CD4-positive, CD25-positive, alpha-beta regulatory T cell (primary cell): ENCODE measurements at regions not wholly inside any gene's neighbourhood (a gene's known extent, or its start where the extent isn't known, plus 50 kb on each side); places are given as distances from the start of the nearest gene placed in this dataset.

Experiments
- ATAC-seq, 2 donors: fragments of 150-1000 bp; cut with Tn5 transposase; one replicate each; pipeline ENCODE4 v1.10.0; 2021; ENCODE audit warnings: low read depth in 2 of 2, moderate number of reproducible peaks in 2 of 2, moderate library complexity in 1 of 2
- DNase-seq, 3 donors: peaks; one replicate each; pipeline versions ENCODE4 v3.0.0 to v3.0.0-alpha.2; 2012 to 2022; ENCODE audit warnings: mixed read lengths in 1 of 3
- H3K27ac ChIP-seq: one replicate; pipeline ENCODE4 v1.7.0; 2013; ENCODE audit warnings: mild to moderate bottlenecking, low read length; ENCODE audit not compliant: insufficient read depth, poor library complexity, severe bottlenecking
- H3K27me3 ChIP-seq: one replicate; pipeline ENCODE4 v1.7.0; 2013; ENCODE audit warnings: low read length; ENCODE audit not compliant: control insufficient read depth, insufficient read depth
- H3K36me3 ChIP-seq: one replicate; pipeline ENCODE4 v1.7.0; 2013; ENCODE audit warnings: mild to moderate bottlenecking, low read length, moderate library complexity; ENCODE audit not compliant: control insufficient read depth, insufficient read depth
- H3K4me1 ChIP-seq: 2 replicates; pipeline ENCODE4 v1.7.0; 2013; ENCODE audit warnings: mild to moderate bottlenecking, low read length; ENCODE audit not compliant: insufficient read depth, control insufficient read depth, poor library complexity, severe bottlenecking
- H3K4me3 ChIP-seq: one replicate; pipeline ENCODE4 v1.7.0; 2013; ENCODE audit warnings: low read depth, mild to moderate bottlenecking, low read length, moderate library complexity
- H3K9me3 ChIP-seq, 2 experiments: 1 replicate in 1 of 2; 2 replicates in 1 of 2; pipeline ENCODE4 v1.7.0; 2013; ENCODE audit warnings: low read length in 2 of 2, mild to moderate bottlenecking in 1 of 2, moderate library complexity in 1 of 2; ENCODE audit not compliant: control insufficient read depth in 2 of 2
- H3K27ac Mint-ChIP-seq, 3 donors: one replicate each; pipeline ENCODE4 v1.8.0; 2020 to 2022; ENCODE audit warnings: mild to moderate bottlenecking in 3 of 3, mixed read lengths in 3 of 3, moderate library complexity in 2 of 3
- H3K27me3 Mint-ChIP-seq: one replicate; pipeline ENCODE4 v1.8.0; 2022; ENCODE audit warnings: mild to moderate bottlenecking, mixed read lengths
- H3K36me3 Mint-ChIP-seq: one replicate; pipeline ENCODE4 v1.8.0; 2020; ENCODE audit warnings: mixed read lengths
- H3K4me1 Mint-ChIP-seq, 4 donors: one replicate each; pipeline ENCODE4 v1.8.0; 2020 to 2022; ENCODE audit warnings: mixed read lengths in 4 of 4, mild to moderate bottlenecking in 1 of 4
- H3K4me3 Mint-ChIP-seq, 4 donors: one replicate each; pipeline ENCODE4 v1.8.0; 2020 to 2022; ENCODE audit warnings: mild to moderate bottlenecking in 4 of 4, mixed read lengths in 4 of 4, moderate library complexity in 3 of 4
- H3K9me3 Mint-ChIP-seq, 7 donors: one replicate each; pipeline ENCODE4 v1.8.0; 2020 to 2022; ENCODE audit warnings: mixed read lengths in 7 of 7, mild to moderate bottlenecking in 3 of 7, moderate library complexity in 2 of 7

- Mint-ChIP-seq H3K9me3 (no peaks in the 10 kb centered on the region), H3K36me3 (no peaks in the 10 kb centered on the region), H3K4me3 (no peak overlapping the region), H3K27me3 (peaks cover 71% of the 10 kb centered on the region), H3K27ac (no peak overlapping the region), H3K4me1 (no peaks in the 10 kb centered on the region)
- Histone ChIP-seq H3K27me3 (peaks cover 23% of the 10 kb centered on the region), H3K4me3 (no peak overlapping the region), H3K4me1 (no peaks in the 10 kb centered on the region), H3K36me3 (no peaks in the 10 kb centered on the region), H3K27ac (no peak overlapping the region), H3K9me3 (no peaks in the 10 kb centered on the region)
- no peak for ATAC-seq
- no peak for DNase-seq
Measured at GRCh38 chr7:26533217-26533616, 241.6 kb downstream of the SNX10 start.

DNA sequence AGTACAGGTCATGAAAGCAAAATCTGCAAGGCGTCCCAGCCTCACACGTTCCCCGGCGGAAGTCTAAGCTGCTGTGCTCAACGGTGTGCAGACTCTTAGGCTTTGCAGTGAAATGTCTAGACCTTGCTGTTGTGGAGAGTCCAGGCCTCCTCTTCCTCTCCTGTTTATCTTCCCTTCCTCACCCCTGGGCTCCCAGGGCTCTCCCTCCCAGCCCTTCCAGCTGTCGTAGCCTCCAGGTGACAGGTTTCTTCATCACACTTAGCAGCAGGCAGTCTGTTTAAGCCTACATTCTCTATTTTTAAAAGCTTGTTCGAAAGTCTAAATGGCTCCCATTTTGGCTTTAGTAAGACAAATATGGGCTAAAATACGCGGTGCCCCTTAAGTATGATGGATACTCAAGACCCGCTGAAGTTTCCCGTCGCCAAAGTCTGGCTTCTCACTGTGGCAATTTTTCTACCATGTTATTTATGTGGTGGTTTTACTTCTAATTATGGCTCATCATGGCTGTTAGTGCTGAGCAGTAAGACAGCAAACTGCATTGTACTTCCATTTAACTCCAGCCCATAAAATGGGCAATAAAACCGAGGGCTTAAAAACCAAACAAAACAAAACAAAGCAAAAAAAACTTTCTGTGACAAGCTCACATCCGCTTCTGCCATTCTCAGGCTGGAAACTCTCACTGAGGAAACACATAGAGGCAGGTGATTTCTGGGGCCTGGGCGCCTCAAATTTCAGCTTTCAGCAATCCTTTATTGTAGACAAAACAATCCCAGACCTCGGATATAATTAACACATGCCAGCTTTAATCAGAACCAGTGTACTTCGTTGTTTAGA, 243.2 kb downstream of the SNX10 start:
- H3K4me3 Mint-ChIP-seq: no peak overlapping the region
- no peak for DNase-seq
- H3K4me1 Mint-ChIP-seq: no peaks in the 10 kb centered on the region
- no peak for ATAC-seq
- no peaks in the 10 kb centered on the region for H3K9me3 Mint-ChIP-seq
- Histone ChIP-seq H3K27me3 (peaks cover 25% of the 10 kb centered on the region), H3K4me3 (no peak overlapping the region), H3K9me3 (no peaks in the 10 kb centered on the region), H3K4me1 (no peaks in the 10 kb centered on the region), H3K27ac (no peak overlapping the region), H3K36me3 (no peaks in the 10 kb centered on the region)
- peaks cover 79% of the 10 kb centered on the region for H3K27me3 Mint-ChIP-seq
- H3K27ac Mint-ChIP-seq: no peak overlapping the region
- H3K36me3 Mint-ChIP-seq: no peaks in the 10 kb centered on the region

GRCh38 chr7:26535483-26536007, 243.9 kb downstream of the SNX10 start:
- Histone ChIP-seq H3K27me3 (peaks cover 29% of the 10 kb centered on the region), H3K9me3 (no peaks in the 10 kb centered on the region), H3K36me3 (no peaks in the 10 kb centered on the region), H3K27ac (no peak overlapping the region), H3K4me3 (no peak overlapping the region), H3K4me1 (no peaks in the 10 kb centered on the region)
- peaks cover 83% of the 10 kb centered on the region for H3K27me3 Mint-ChIP-seq
- no peak for ATAC-seq
- H3K4me3 Mint-ChIP-seq: no peak overlapping the region
- no peak for DNase-seq
- H3K36me3 Mint-ChIP-seq: no peaks in the 10 kb centered on the region
- no peaks in the 10 kb centered on the region for H3K9me3 Mint-ChIP-seq
- no peaks in the 10 kb centered on the region for H3K4me1 Mint-ChIP-seq
- H3K27ac Mint-ChIP-seq: no peak overlapping the region

DNA sequence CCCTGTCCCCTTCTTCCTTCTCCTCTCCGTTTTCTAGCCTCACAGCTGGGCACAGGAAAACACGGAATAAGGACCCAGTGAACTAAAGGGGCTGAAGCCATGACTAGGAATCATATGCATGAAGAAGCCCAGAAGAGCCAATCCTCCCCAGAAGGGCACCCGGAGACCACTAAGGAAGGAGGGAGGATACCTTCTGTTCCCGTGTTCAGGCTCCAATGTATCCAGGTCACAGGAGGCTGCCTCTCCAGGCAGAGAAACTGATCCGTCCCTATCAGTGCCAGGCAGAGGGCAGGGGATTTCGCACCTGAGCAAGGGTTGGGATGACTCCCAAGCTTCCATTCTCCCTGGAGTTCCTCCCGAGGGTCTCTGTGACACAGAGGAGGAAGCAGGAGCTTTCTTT, 246.6 kb downstream of the SNX10 start:
- H3K27me3 ChIP-seq: peaks cover 37% of the 10 kb centered on the region
- no peak for ATAC-seq

GRCh38 chr7:26538689-26539088, 247.0 kb downstream of the SNX10 start:
- no peaks in the 10 kb centered on the region for H3K4me1 ChIP-seq
- no peaks in the 10 kb centered on the region for H3K36me3 ChIP-seq
- H3K27ac ChIP-seq: no peak overlapping the region
- Mint-ChIP-seq H3K4me3 (no peak overlapping the region), H3K27ac (no peak overlapping the region), H3K9me3 (peaks cover 0 to 2% (median 0%) of the 10 kb centered on the region in 7 donors), H3K36me3 (no peaks in the 10 kb centered on the region), H3K4me1 (no peaks in the 10 kb centered on the region), H3K27me3 (peaks cover 65% of the 10 kb centered on the region)
- no peak for DNase-seq
- peaks cover 37% of the 10 kb centered on the region for H3K27me3 ChIP-seq
- ATAC-seq: no peak
- H3K9me3 ChIP-seq: no peaks in the 10 kb centered on the region
- no peak overlapping the region for H3K4me3 ChIP-seq

More for the DNA sequence above, 246.6 kb downstream of the SNX10 start:
- H3K36me3 Mint-ChIP-seq: no peaks in the 10 kb centered on the region
- H3K36me3 ChIP-seq: no peaks in the 10 kb centered on the region
- peaks cover 0 to 2% (median 0%) of the 10 kb centered on the region in 7 donors for H3K9me3 Mint-ChIP-seq
- no peak overlapping the region for H3K27ac ChIP-seq
- no peak for DNase-seq
- no peak overlapping the region for H3K4me3 ChIP-seq
- H3K9me3 ChIP-seq: no peaks in the 10 kb centered on the region
- no peaks in the 10 kb centered on the region for H3K4me1 Mint-ChIP-seq
- no peak overlapping the region for H3K4me3 Mint-ChIP-seq
- no peak overlapping the region for H3K27ac Mint-ChIP-seq
- H3K4me1 ChIP-seq: no peaks in the 10 kb centered on the region
- peaks cover 64% of the 10 kb centered on the region for H3K27me3 Mint-ChIP-seq

DNA sequence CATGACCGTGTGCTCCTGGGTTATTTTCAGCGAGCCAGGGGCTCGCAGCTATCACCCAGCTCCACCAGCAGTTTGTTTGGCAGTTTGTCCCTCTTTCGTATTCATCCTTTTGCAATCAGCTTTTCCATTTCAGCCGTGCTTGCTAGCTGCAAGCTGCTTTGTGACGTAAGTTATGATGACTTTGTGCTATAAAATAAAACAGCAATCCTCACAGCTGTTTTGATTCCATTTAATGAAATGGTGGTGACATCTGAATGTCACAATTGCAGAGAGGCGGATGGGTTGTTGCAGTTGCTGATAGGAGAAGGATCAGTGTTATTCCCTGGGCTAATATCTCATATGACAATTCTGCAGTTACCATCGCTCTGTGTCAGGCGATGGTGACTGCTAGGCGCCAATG, 251.7 kb downstream of the SNX10 start:
- DNase-seq: no peak
- Histone ChIP-seq H3K36me3 (no peaks in the 10 kb centered on the region), H3K4me1 (no peaks in the 10 kb centered on the region), H3K9me3 (no peaks in the 10 kb centered on the region), H3K27ac (no peak overlapping the region), H3K4me3 (no peak overlapping the region), H3K27me3 (peaks cover 19% of the 10 kb centered on the region)
- Mint-ChIP-seq H3K4me3 (no peak overlapping the region), H3K27ac (no peak overlapping the region), H3K27me3 (peaks cover 38% of the 10 kb centered on the region), H3K9me3 (peaks cover 0 to 2% (median 0%) of the 10 kb centered on the region in 7 donors), H3K4me1 (no peaks in the 10 kb centered on the region), H3K36me3 (no peaks in the 10 kb centered on the region)
- no peak for ATAC-seq

- Mint-ChIP-seq H3K4me1 (no peaks in the 10 kb centered on the region), H3K4me3 (no peak overlapping the region), H3K27ac (no peak overlapping the region), H3K9me3 (peaks cover 0 to 2% (median 0%) of the 10 kb centered on the region in 7 donors), H3K36me3 (no peaks in the 10 kb centered on the region), H3K27me3 (peaks cover 32% of the 10 kb centered on the region)
- H3K27ac ChIP-seq: no peak overlapping the region
- no peak for DNase-seq
- no peak overlapping the region for H3K4me3 ChIP-seq
- H3K9me3 ChIP-seq: no peaks in the 10 kb centered on the region
- no peaks in the 10 kb centered on the region for H3K36me3 ChIP-seq
- H3K27me3 ChIP-seq: peaks cover 21% of the 10 kb centered on the region
- H3K4me1 ChIP-seq: no peaks in the 10 kb centered on the region
- ATAC-seq: no peak
Measured at GRCh38 chr7:26543951-26544350, 252.3 kb downstream of the SNX10 start.
